Duodenal mucosa (tissue), 2 donors: ENCODE measurements at regions not wholly inside any gene's neighbourhood (a gene's known extent, or its start where the extent isn't known, plus 50 kb on each side); places are given as distances from the start of the nearest gene placed in this dataset.

Experiments used
- H3K27ac ChIP-seq: one replicate; pipeline ENCODE4 v1.7.0; 2013; ENCODE audit warnings: low read depth, low read length
- H3K27me3 ChIP-seq, 2 donors: one replicate each; pipeline ENCODE4 v1.7.0; 2013; ENCODE audit warnings: low read length in 2 of 2, control low read depth in 1 of 2; ENCODE audit not compliant: insufficient read depth in 2 of 2, control insufficient read depth in 1 of 2
- H3K36me3 ChIP-seq, 2 donors: one replicate each; pipeline ENCODE4 v1.7.0; 2013; ENCODE audit warnings: low read length in 2 of 2, control low read depth in 1 of 2; ENCODE audit not compliant: insufficient read depth in 2 of 2, control insufficient read depth in 1 of 2
- H3K4me1 ChIP-seq, 2 donors: one replicate each; pipeline ENCODE4 v1.7.0; 2013; ENCODE audit warnings: low read length in 2 of 2, control low read depth in 1 of 2; ENCODE audit not compliant: insufficient read depth in 2 of 2, control insufficient read depth in 1 of 2
- H3K4me3 ChIP-seq, 2 donors: one replicate each; pipeline ENCODE4 v1.7.0; 2013; ENCODE audit warnings: low read length in 2 of 2, low read depth in 1 of 2
- H3K9ac ChIP-seq, 2 donors: one replicate each; pipeline ENCODE4 v1.7.0; 2013; ENCODE audit warnings: low read length in 2 of 2, low read depth in 1 of 2
- H3K9me3 ChIP-seq, 2 donors: one replicate each; pipeline ENCODE4 v1.7.0; 2013; ENCODE audit warnings: low read length in 2 of 2, control low read depth in 1 of 2; ENCODE audit not compliant: control insufficient read depth in 1 of 2

DNA sequence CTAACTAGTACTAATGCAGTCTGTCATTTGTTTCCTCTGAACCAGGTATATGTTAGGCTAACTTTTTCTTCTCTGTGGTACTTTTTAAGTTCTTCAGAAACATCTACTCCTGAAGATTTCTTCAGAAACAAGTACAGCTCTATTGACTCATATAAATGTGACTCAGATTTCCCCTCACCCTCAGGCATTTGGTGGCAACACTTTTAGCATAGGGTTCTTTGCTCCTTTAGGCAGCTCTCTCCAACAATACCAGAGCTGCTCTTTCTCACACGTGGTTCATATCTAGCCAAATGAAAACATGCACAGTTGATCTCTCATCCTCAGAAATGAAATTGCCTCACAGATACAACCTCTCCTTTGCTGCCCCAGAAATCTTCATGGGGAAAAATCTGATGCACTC is 939.8 kb downstream of the SORCS1 start:
- no peak overlapping the region for H3K27ac ChIP-seq
- no peaks in the 10 kb centered on the region for H3K36me3 ChIP-seq
- H3K9ac ChIP-seq: no peak overlapping the region
- H3K9me3 ChIP-seq: no peaks in the 10 kb centered on the region
- H3K4me3 ChIP-seq: no peak overlapping the region
- no peaks in the 10 kb centered on the region for H3K27me3 ChIP-seq
- no peaks in the 10 kb centered on the region for H3K4me1 ChIP-seq

DNA sequence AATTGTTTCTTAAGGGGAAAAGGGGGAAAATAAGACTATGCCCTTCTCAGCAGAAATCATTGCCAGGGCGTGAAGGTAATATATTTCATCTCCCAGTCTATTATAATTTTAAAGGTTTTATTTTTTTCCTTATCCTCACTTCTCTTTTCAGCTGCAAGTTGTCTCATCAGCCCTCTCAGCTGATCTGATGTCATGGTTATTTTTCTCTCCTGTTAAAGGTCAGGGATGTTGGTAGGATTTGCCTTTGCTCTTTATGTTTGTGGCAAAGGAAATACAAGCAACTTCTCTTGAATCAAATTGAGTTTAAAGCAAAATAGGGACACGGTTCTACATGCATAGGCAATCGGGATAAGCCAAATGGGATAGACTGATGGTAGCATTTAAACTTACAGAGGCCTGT is 946.9 kb downstream of the SORCS1 start:
- no peak overlapping the region for H3K27ac ChIP-seq
- no peak overlapping the region for H3K4me3 ChIP-seq
- H3K4me1 ChIP-seq: no peaks in the 10 kb centered on the region

DNA sequence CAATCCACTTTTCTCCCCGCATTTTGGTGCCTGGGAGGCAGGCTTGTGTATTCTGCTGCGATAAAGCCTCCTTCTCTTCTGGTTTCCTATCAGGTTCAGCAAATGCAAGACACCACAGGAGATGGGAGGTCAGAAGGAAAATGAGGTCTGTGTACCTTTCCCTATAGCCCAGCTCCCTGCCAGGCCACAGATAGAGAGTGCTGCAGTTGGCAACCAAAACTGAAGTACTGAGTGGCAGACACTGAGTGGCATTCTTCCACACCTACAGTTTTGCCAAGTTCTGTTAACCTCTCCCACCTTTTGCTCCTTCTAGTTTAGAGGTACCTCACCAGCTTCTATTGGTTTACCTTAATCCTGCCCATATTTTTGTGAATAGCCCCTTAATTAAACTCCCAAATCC is 948.4 kb downstream of the SORCS1 start:
- no peaks in the 10 kb centered on the region for H3K36me3 ChIP-seq
- no peaks in the 10 kb centered on the region for H3K4me1 ChIP-seq
- H3K9me3 ChIP-seq: no peaks in the 10 kb centered on the region
- H3K9ac ChIP-seq: no peak overlapping the region
- H3K27ac ChIP-seq: no peak overlapping the region
- H3K27me3 ChIP-seq: no peaks in the 10 kb centered on the region
- H3K4me3 ChIP-seq: no peak overlapping the region

More for the DNA sequence above, 946.9 kb downstream of the SORCS1 start:
- no peaks in the 10 kb centered on the region for H3K27me3 ChIP-seq
- H3K9me3 ChIP-seq: no peaks in the 10 kb centered on the region
- no peaks in the 10 kb centered on the region for H3K36me3 ChIP-seq
- H3K9ac ChIP-seq: no peak overlapping the region

DNA sequence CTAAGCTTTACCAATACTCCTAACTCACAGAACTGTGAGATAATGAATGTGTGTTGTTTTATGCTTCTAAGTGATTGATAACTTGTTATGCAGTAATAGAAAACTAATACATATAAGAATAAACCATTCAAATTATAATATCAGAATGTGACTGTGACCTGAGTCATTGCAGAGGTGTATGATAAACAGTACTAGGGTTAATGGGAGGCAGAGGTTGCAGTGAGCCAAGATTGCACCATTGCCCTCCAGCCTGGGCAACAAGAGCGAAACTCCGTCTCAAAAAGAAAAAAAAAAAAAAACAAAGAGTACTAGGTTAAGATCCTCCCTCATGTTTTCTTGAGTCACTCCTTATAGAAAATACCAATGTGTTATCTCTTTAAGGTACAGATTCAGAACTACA is 950.3 kb downstream of the SORCS1 start:
- Histone ChIP-seq H3K4me3 (no peak overlapping the region), H3K27ac (no peak overlapping the region), H3K9me3 (no peaks in the 10 kb centered on the region), H3K27me3 (no peaks in the 10 kb centered on the region), H3K4me1 (no peaks in the 10 kb centered on the region), H3K9ac (no peak overlapping the region), H3K36me3 (no peaks in the 10 kb centered on the region)

DNA sequence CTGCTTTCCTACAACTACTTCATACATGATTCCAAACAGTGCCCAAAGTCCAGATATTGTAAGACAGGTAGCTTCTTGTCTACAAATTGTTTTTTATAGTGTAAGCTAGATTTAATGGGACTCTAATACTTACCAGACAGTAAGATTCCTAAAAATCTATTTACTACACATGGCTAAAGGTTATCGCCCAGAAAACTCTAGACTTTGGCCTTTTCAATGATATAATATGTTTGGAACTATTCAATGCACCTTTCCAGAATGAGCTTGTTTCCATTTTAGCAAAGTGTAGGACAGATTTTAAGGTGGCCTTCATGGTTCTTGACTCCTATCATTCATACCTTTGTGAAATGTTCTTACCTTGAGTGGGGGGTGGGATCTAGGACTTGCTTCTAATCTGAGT is 951.0 kb downstream of the SORCS1 start:
- Histone ChIP-seq H3K9me3 (no peaks in the 10 kb centered on the region), H3K27me3 (no peaks in the 10 kb centered on the region), H3K4me1 (no peaks in the 10 kb centered on the region), H3K4me3 (no peak overlapping the region), H3K9ac (no peak overlapping the region), H3K27ac (no peak overlapping the region), H3K36me3 (no peaks in the 10 kb centered on the region)

DNA sequence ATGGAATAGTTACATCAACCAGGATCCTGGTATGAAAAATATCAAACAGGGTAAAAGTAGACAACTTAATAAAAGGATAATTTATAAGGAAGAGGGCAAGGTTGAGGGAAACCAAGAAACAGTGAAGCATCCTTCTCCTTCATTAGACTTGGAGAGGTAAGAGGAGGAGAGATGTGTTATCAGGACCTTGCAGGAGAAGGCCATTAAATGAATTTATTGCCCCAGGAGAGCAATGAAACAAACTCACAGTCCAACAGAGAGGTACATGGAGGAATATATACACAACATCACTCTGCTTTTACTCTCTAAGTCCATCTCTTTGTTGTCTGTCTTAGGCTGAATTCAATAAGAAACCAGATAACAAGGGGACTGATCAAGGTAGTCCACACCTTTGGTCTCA is 966.2 kb downstream of the SORCS1 start:
- no peaks in the 10 kb centered on the region for H3K4me1 ChIP-seq
- no peak overlapping the region for H3K4me3 ChIP-seq
- H3K9me3 ChIP-seq: no peaks in the 10 kb centered on the region
- H3K27me3 ChIP-seq: no peaks in the 10 kb centered on the region
- H3K36me3 ChIP-seq: no peaks in the 10 kb centered on the region
- H3K9ac ChIP-seq: no peak overlapping the region
- H3K27ac ChIP-seq: no peak overlapping the region

DNA sequence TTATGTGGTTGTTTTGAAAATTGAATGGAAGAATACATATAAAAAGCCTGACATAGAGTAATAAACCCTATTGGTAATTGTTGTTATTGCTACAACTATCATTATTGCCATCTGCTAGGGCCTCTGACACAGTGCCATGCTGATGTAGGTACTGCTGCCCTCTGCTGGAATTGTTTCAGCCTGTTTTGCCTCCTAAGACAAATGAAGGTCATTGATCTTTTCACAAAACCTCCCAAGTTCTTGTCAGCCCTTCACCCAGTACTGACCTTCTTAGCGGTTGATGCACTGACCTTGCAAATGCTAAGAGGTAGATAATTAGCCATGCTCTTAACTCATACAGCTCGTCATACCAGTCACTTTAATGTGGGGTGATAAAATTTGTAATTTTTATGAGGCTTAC is 975.2 kb downstream of the SORCS1 start:
- Histone ChIP-seq H3K27me3 (no peaks in the 10 kb centered on the region), H3K4me1 (no peaks in the 10 kb centered on the region), H3K9ac (no peak overlapping the region), H3K4me3 (no peak overlapping the region), H3K36me3 (no peaks in the 10 kb centered on the region), H3K9me3 (no peaks in the 10 kb centered on the region), H3K27ac (no peak overlapping the region)

DNA sequence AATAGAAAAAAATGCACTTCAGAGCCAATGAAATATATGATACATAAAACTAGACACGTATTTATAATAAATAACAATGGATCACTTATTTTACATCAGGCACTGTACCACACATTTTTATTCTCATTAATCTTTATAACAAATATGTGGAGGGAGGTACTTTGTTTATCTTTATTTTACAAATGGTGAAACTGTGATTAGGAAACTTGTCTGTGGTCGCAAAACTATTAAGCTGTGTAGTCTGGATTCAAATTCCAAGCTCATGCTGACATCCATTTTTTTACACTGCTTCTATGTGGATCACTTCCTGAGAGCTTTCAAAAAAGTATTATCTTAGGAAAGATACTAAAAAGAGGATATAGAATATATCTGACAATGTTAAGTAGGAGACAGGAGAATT is 978.6 kb downstream of the SORCS1 start:
- H3K27me3 ChIP-seq: no peaks in the 10 kb centered on the region
- H3K36me3 ChIP-seq: no peaks in the 10 kb centered on the region
- H3K9me3 ChIP-seq: no peaks in the 10 kb centered on the region
- H3K9ac ChIP-seq: no peak overlapping the region
- no peak overlapping the region for H3K27ac ChIP-seq
- no peaks in the 10 kb centered on the region for H3K4me1 ChIP-seq
- H3K4me3 ChIP-seq: no peak overlapping the region

DNA sequence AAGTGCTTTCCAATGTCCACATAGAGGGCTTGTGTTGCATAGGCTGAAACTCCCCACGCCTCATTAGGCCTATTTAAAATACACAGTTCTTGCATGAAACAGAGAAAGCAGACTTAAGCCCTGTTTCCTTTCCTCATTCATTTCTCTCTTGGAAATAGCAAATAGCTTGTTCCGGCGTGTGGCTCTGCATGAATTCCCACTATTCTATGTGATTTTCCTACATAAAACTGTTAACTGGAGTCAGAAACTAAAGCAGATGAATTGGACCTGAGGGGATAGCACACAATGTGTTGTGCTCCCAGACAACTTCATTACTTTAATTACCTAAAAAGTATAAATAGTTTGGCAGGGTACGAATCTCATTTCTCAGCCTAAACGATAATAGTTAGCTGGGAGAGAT is 981.5 kb downstream of the SORCS1 start:
- Histone ChIP-seq H3K4me3 (no peak overlapping the region), H3K27me3 (no peaks in the 10 kb centered on the region), H3K9ac (no peak overlapping the region), H3K9me3 (no peaks in the 10 kb centered on the region), H3K36me3 (no peaks in the 10 kb centered on the region), H3K4me1 (no peaks in the 10 kb centered on the region), H3K27ac (no peak overlapping the region)

DNA sequence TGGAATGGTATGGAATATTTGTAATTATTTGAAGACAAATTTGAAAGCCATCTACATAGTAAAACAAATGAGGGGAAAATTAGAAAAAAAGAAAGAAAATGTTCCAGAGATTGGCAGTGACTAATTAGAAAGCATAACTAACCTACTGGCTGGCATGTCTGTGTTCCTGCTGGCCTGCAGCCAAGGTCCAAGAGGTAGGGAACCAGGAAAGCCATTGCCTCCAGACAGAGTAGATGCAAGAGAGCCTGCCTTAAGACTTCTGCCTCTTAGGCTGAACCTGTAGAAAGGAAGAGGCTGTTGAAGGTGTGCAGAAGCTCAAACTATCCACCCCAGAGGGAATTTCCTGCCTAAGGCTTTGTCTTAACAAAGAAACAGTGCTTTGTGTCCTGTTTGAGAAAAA is 982.0 kb downstream of the SORCS1 start:
- Histone ChIP-seq H3K27me3 (no peaks in the 10 kb centered on the region), H3K9me3 (no peaks in the 10 kb centered on the region), H3K9ac (no peak overlapping the region), H3K36me3 (no peaks in the 10 kb centered on the region), H3K4me1 (no peaks in the 10 kb centered on the region), H3K27ac (no peak overlapping the region), H3K4me3 (no peak overlapping the region)

DNA sequence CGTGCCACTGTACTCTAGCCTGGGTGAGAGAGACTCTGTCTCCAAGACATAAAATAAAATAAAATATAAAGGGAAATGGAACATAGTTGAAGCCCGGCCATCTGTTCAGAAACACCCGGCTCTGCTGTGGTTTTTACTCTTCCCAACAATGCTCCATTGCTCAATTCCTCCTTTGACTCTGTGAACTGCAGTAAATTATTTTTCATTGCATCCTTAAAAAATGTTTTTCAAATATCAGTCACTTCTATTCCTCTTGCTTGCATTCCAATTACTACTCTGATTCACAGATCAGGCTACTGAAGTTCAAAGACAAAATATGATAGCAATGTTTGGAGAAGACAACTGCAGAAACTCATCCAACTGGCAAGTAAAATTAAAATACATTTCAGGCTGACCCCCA is 983.0 kb downstream of the SORCS1 start:
- Histone ChIP-seq H3K4me3 (no peak overlapping the region), H3K4me1 (no peaks in the 10 kb centered on the region), H3K27me3 (no peaks in the 10 kb centered on the region), H3K9me3 (no peaks in the 10 kb centered on the region), H3K36me3 (no peaks in the 10 kb centered on the region), H3K27ac (no peak overlapping the region), H3K9ac (no peak overlapping the region)
